ENCODE measurements at regions not wholly inside any gene's neighbourhood (a gene's known extent, or its start where the extent isn't known, plus 50 kb on each side); places are given as distances from the start of the nearest gene placed in this dataset.

GRCh38 chr11:10913075-10913474 lies 55.2 kb upstream of the ZBED5 start:
- no peak for TF ChIP-seq CTCF (IDR thresholded peaks at IDR 0.05)
- no peak for TF ChIP-seq POLR2A (IDR thresholded peaks at IDR 0.05)
